NCI-H82 (cell line): ENCODE measurements at regions not wholly inside any gene's neighbourhood (a gene's known extent, or its start where the extent isn't known, plus 50 kb on each side); places are given as distances from the start of the nearest gene placed in this dataset.
A peak's percentile ranks its signal among the peaks of the same experiment; 100 is the strongest.
"Not testable (repeated sequence)": the region's sequence is repeated elsewhere in the genome, so short reads cannot be mapped to it uniquely, and the experiment has no call there.

Experiments
- DNase-seq: peaks from one replicate; lab custom pipeline; 2025; lab: John Stamatoyannopoulos, UW

DNA sequence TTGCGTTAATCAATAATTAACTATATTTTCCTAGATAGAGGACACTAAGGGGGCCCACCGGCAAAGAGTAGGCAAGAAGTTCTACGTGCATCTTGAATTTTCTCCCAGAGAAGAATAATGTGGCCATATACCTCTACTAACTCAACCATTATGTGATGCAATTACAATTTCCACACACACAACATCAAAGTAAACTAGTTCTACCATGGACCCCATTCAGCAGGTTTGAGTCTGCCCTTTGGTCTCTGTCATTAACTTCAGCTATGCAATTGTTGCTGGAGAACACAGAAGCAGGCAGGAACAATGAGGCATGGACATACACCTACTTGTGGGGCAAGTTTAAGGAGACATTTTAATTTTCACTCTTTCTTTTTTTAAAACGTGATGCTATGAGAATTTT, 705.9 kb downstream of the PDCD6IP start:
- no peak for DNase-seq

DNA sequence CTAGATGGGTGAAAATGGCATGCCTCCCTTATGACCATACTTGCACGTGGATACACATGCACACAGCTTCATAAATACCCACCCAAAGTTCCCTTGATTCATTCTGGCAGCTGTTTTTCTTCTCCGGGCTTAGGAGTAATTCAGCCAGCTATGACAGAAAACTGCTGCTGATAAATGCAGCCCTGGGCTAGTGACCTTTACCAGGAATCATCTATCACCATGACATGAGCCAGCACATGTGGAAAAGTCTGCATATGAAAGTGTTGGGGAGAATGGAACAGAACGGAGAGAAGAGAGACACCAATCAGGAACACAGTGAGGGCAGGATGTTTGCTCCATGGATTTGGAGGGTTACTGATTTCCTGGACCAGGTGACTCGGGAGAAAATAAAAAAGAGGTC, 706.3 kb downstream of the PDCD6IP start:
- DNase-seq: no peak

DNA sequence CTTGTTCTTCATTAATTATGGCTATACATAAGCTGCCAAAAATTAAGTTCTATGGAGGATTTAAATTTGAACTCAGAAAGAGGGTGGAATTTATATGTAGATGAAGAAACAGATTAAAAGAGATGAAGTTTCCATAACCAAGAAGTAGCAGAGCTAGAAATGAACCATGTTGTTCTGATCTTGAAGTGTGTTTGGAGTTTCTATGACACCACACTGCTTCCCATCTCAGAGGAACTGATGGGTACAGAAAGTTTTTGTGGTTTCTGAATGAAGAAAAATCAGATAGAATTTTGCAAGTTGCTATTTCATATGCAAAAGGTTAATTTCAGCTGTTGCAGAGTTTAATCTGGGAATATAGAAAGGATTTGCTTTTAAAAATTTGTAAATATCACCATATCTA, 710.3 kb downstream of the PDCD6IP start:
- DNase-seq: no peak

DNA sequence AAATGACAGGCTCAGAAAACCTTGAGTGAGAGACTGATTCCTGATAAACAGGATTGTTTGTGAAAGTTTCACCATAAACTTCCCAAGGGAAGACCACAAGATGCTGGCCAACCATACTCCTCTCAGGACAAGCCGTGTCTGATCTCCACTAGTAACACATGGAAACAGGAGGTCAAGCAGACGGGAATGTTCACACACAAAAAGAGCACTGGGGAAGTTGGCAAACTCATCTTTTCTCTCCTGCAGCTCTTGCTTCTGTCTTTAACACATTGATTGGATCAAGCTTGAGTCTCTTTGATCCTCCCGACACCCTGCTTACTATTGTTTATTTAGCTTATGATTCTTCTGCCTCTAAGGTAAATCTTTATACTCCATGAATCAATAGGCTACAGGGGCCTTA, 713.5 kb downstream of the PDCD6IP start:
- peak; percentile 0 for DNase-seq

DNA sequence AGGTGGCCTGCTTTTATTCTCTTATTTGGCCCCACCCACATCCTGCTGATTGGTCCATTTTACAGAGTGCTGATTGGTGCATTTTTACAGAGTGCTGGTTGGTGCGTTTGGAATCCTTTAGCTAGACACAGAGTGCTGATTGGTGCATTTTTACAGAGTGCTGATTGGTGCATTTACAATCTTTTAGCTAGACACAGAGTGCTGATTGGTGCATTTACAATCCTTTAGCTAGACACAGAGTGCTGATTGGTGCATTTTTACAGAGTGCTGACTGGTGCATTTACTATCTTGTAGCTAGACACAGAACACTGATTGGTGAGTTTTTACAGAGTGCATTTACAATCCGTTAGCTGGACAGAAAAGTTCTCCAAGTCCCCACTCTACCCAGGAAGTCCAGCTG, 720.6 kb downstream of the PDCD6IP start:
- not testable (repeated sequence) for DNase-seq

DNA sequence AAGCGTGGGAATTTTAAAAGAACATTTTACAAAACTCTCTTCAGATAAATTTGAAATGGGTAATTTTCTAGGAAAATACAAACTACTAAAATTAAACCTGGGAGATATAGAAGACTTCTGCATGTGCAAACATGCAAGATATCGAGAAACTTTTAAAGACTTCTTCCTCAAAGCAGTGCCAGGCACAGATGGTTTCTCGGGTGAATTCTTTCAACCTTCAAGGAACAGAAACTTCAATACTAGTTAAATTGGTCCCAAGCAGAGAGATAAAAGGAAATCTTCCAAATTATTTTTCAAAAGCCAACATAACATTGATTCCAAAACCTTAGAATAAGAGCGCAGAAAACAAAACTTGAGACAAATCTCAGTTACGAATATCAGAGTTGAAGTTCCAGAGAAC, 732.7 kb downstream of the PDCD6IP start:
- no peak for DNase-seq

DNA sequence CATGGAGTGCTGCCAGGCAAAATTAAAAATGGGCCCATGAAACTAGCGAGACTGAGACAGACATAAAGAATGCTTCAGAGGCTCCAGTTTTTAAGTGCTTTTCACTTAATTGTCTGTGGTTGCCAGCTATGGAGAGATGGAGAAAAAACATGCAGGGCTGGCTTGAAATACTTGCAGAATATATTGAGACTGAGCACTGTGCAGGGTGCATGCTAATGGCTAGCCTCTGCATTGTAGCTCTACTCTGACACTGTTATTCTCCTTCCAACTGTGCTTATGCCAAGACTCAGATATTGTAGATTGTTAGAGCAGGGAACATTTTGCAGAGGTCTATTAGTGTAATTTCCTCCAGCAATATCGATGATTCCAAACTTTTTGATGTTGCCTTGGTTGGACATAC, 735.0 kb downstream of the PDCD6IP start:
- no peak for DNase-seq

DNA sequence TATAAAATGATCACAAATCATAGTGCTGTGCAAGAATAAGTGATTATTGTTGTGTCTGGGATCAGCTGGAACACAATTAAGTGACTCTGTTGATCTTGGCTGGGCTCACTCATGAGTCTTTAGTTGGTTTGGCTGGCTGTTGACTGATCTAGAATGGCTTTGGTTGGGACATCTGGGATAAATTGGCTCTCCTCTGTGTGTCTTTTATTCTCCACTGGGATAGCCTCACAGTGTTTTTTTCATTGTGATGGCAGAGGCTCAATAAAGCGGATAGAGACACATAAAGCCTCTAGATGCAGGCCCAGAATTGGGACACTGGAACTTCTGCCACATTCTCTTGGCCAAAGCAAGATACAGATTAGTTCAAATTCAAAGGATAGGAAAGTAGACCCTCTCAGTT, 735.6 kb downstream of the PDCD6IP start:
- DNase-seq: no peak

DNA sequence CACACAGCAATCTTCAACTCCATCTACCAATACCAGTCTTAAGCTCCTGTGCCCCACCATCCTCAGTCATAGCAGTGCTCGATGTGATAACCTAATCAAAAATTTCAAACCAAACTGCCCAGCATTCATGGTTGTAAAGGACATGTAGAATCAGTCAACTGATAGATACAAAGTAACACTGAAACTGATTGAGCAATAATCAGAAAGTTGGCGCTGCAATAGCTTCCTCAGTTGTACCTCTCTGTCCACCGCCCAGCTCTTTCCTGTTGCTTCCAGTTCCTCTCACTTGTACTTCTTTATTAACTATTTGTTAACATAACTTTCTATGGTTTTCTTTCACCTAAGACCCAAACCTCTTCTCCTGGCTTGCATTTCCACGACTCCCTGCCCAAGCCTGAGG, 745.7 kb downstream of the PDCD6IP start:
- DNase-seq: no peak

DNA sequence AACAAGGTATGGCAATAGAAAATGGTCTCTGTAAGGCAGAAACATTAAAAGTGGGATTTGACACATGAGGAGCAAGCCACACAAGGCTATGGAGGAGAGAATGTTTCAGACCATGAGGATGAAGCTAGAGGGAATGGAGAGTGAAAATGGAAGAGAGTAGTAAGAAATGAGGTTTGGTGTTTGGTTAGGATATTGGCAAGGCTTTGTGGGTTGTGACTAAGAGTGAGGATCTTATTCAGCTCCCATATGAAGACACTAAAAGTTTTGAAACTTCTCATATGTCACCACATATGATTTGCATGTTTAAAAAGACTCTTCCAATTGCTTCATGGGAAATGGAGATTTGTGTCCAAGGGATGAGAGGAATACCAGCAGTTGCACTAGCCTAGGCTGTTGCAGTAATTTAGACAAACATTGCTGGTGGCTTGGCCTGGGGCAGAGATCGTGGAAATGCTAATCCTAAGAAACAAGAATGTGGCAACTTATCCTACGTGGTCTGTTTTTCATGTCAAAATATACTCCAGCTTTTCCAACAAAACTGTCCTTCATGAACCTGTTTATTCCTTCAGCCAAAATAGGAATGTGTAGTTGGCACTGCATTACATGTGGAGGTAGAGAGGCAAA, 749.0 kb downstream of the PDCD6IP start:
- DNase-seq: no peak

DNA sequence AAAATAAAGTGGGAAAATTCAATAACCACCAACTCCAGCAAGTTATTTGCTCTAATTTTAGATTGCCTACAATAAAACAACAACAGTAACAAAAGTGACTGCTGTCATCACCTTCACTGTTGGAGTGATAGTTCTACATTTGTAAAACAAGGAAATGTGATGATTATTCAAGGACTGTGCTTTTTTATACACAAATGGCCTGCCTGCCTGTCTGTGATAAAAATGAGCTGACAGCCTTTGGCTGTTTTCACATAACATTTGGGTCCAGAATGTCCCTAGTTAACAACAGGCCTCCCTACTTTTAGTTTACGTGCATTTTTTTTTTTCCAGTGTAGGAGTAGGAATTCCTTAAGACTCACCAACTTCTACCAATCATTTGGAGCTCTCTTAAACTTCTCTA, 768.8 kb downstream of the PDCD6IP start:
- no peak for DNase-seq

DNA sequence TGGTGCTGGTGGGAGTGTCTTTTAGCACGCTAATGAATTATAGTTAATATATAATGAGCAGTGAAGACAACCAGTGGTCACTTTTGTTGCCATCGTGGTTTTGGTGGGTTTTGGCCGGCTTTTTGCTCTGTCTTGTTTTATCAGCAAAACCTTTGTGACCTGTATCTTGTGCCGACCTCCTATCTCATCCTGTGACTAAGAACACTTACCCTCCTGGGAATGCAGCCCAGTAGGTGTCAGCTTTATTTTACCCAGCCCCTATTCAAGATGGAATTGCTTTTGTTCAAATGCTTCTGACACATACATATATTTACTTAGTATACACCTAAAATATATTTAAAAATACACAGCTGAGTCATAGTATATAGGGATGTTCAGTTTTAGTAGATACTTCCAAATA, 770.3 kb downstream of the PDCD6IP start:
- no peak for DNase-seq

DNA sequence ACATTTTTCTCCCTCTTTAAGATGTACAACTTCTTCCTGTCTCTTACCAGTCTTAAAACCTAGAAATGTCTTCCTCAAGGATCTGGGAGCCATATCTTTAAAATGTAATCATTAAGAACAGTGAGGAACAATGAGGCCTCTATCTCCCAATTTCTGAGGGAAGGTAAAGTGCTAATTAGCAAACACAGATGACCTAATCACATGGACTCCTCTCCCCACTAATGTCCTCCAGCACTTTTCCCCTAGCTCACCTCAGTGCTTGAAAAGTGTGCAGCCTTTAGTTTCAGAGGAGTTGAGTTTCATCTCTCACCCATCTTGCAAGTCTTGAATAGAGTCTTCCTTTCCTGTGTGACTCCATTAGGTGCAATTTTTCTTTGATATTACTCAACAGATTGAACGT, 771.0 kb downstream of the PDCD6IP start:
- no peak for DNase-seq

DNA sequence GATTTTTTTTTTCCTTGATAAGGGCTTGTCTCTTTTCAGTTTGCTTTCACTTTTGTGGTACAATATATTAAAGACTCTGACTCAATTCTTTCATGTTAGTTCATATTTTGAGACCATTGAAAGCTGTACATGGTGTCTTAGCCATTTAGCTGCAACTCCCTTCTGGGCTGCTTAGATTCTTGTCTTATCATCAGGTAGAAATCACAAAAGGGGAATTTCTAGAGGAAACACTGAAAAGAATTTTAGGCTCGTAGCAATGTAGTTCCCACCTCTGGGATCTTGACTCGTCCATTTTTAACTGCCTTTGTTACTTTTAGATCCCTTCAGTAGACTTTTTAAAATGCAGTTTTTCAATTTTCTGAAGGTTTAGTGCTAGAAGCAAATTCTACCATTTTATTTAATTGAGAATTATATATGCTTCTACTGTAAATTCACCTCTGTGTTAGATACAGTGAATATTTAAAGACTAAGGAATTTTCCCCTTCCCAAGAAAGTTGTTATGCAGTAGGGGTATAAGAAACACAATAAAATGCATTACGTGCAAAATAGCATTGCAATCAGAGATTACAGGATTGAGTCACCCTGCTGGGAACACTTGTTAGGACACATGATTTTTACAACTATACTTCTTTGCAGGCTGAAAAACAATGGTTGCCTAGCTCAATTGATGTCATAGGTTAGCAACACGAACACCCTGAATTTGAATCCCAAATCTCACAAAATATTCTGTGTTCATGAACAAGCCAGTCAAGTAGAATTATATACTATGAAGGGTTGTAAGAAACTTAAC, 772.7 kb downstream of the PDCD6IP start:
- DNase-seq: no peak

DNA sequence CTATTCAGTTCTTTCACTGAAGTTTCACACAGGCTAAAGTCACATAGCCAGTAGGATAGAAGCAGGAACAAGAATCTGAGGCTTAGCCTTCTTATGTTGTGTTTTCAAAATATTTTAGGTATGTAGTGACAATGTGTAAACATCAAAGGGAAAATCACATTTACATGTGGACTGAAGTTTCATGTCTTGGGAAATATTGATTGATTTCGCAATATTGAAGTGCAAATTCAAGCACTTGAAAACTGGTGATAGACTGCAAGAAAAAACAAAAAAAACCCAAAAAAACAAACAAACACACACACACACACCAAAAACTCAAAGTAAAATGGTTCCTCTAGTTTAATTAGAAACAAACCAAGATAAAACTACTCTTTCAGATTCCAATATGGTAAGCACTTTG, 773.3 kb downstream of the PDCD6IP start:
- DNase-seq: no peak

DNA sequence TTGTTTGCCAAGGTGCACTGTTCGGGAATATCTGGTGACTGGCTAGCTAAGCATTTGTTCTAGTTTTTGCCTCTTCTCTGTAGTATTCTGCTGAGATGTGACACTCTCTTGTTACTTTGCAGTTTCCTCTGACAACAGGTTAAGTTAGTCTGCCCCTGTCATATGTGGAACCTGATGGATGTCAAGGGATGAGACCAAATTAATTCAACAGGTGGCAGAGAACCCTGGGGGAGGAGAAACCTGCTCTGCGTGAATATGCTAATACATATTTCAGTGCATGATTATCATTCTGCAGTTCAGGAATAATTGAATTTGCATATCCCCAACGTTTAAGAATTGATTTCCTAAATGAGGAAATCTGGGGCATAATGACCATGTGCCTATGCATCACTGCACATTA, 777.3 kb downstream of the PDCD6IP start:
- no peak for DNase-seq

DNA sequence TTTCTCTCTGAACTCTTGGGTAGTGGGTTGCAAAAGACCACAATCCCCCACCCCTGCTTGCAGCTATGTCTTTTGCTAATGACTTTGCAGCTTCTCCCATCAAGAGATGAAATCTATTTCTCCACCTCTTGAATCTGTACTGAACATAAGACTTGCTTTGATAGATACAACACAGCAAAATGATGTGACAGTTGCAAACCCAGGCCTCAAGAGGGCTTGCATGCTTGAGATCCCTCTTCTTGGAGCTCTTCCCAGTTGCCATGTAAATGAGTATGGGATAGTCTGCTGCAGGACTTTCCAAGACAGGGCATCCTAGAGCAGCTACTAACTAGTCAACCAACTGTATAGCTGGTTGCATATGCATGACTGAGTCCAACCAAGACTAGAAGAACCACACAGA, 783.6 kb downstream of the PDCD6IP start:
- DNase-seq: peak; percentile 6

DNA sequence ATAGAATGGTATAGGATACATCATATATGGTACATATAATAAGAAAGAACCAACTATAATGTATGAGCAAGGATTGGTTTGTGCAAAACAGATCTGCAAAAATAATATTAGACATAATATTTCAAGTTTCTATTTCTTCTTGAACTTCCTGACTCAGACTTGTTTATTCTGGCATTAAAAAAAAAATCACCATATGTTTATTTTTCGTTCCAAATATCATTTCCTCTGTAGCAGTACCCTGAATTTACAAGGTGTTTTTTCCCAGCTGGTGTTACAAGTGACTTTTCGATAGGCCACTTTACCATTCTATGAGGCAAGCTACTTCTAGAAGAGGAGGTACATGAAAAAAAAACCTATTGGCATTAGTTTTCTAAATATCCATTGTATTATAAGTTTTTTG, 785.0 kb downstream of the PDCD6IP start:
- no peak for DNase-seq

DNA sequence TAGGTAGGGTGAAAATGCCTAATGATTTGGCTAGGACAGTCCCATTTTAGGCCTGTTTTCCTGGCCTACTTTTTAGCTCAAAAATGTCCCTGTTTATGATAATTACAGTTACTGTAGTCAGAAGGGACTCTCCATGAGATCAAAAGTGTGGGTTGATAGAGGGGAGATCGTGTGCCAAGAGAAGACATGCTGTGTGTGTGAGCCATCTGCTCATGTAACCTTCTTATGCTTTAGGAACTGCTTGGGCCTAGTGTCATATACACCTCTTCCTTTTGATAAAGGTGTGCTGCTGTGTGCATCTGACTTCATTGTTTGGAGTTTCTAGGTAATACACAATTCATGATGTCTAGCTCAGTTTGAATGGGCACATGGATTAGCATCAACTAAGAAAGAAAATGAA, 786.5 kb downstream of the PDCD6IP start:
- DNase-seq: no peak

DNA sequence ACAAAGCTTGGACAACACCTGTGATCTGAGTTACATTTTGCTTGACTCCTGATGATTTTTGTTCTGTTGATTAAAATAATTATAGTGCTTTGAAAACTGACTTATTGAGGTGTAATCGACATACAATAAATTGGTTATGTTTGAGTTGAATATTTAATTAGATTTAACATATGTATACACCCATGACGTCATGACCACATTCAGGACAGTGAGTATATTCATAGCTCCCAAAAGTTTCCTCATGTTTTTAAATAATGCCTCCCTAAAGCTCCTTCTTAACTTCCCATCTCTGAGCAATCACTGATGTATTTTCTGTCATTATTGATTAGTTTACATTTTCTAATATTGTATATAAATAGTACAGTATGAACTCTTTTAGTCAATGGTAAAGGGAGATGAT, 801.2 kb downstream of the PDCD6IP start:
- no peak for DNase-seq

DNA sequence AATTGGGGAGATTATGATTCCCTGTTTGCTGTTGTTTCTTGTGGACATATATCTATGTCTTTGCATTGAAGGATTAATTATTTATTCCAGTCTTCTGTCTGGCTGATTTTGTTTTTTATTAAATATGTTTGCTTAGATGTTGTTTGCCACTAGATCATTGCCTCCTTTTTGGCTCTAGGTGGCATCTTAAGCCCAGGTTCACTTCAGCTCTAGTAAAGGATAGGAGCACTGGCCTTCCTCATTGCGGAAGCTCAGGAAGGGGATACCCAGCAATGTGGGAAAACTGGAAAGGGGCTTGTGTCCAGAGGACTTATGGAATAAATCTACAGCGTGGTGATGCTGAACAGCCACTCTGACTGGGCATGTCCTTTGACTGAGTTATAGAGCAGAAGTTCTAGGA, 821.6 kb downstream of the PDCD6IP start:
- DNase-seq: no peak

DNA sequence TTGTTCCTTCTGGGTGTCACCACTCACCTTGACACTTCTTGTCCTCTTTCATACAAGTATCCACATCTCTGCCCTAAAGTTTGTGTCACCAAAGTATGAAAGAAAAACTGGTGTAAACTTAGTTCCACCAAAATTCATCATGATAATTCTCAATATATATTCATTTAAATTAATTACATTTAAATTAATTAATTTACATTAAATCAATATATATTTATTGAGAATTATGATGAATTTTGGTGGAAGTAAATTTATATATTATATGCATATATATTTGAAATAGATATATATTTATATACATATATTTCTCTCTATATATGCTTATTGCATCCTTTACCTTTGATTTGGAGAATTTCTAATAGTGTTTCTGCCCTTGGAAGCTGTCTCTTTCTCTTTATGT, 828.3 kb downstream of the PDCD6IP start:
- DNase-seq: no peak

DNA sequence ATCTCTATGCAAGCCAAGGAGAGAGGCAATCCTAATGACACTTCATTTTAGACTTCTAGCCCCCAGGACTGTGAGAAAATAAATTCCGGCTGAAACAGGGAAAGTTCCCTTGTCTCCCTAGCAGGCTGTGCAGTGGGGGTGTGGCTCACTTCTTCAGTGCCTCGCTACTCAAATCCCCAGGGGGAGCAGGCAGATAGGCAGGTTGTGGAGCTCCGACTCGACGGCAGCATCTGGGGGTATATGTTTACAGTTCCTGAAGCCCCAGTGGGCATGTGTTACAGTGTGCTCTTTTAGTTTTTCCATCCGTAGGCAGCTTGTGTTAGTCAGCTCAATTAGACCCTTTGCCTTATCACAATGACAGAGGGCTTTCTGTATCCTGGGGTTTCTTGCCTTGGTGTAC, 836.5 kb downstream of the PDCD6IP start:
- DNase-seq: peak; percentile 43

DNA sequence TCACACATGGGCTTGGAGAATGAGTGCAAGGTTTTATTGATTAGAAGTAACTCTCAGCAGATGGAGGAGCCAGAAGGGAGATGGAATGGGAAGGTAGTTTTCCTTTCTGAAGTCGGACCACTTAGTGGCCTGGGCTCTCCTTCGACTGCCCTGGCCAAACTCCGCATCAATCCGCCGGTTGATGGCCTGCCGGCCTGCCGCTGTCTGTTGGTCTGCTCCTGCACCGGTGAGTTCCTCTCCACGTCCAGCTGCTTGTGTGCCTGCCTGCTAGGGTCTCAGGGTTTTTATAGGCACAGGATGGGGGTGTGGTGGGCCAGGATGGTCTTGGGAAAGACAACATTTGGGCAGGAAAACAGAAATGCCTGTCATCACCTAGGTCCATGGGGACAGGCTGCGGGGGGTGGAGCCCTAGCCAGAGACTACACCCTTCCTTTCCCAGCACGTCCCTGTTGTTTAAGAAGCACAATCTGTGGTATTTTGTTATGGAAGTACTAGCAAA, 837.0 kb downstream of the PDCD6IP start:
- DNase-seq: no peak
